ENCODE measurements at regions not wholly inside any gene's neighbourhood (a gene's known extent, or its start where the extent isn't known, plus 50 kb on each side); places are given as distances from the start of the nearest gene placed in this dataset.

DNA sequence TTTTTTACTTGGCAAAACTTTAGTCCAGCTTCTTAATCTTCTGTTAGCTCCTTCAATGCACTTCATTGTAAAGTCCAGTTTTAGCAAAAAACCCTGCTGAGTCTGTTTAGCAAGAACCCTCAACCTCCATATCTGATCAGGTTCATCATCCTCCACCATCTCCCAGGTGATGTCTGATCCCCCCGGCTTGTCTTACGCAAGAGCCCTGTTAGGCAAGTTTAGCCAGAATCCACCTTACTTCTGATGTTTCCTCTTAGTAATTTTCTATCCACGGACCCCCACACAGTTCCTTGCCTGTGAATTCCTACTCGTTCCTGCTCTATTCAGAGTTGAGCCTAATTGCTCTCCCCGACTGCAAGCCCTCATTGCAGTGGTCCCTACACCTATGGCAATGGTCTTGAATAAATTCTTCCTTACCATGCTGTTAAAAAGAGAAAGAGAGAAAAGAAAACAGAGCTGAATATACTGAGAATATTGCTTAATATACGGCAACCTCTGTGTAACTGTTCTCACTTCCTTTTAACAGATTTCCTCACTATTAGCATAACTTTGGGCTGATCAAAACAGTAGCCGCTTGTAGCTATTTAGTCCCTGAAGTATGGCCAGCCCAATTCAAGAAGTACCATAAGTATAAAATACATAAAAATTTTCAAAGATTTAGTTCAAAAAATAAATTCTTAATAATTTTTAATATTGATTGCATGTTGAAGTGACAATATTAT lies 78.7 kb upstream of the MME start:
- no peak overlapping the region for H3K9ac ChIP-seq (ENCODE audit: low read depth, low read length)
- peak overlapping the region; percentile 15; the same call in 1 of the 2 replicates for H2AFZ ChIP-seq (ENCODE audit: low read depth, low read length)
- no peak overlapping the region for H3K4me3 ChIP-seq (ENCODE audit: low read depth in 1 of 2, low read length in 2 of 2)
- H3K4me1 ChIP-seq (ENCODE audit: insufficient read depth, low read length): no peaks in the 10 kb centered on the region
- DNase-seq (no peak), ATAC-seq (ENCODE audit: insufficient read depth, low read depth) (no peak)
- H3K9me3 ChIP-seq (ENCODE audit: insufficient read depth, low read length, severe bottlenecking): peaks cover 2% of the 10 kb centered on the region
- H3K27ac ChIP-seq (ENCODE audit: low read length): no peak overlapping the region
- no peaks in the 10 kb centered on the region for H3K27me3 ChIP-seq (ENCODE audit: insufficient read depth, low read length, poor library complexity)
- no peak for TF ChIP-seq EZH2 (IDR thresholded peaks at IDR 0.05; ENCODE audit: borderline replicate concordance, low read depth, low read length, severe bottlenecking)
- TF ChIP-seq, protein P1, sequence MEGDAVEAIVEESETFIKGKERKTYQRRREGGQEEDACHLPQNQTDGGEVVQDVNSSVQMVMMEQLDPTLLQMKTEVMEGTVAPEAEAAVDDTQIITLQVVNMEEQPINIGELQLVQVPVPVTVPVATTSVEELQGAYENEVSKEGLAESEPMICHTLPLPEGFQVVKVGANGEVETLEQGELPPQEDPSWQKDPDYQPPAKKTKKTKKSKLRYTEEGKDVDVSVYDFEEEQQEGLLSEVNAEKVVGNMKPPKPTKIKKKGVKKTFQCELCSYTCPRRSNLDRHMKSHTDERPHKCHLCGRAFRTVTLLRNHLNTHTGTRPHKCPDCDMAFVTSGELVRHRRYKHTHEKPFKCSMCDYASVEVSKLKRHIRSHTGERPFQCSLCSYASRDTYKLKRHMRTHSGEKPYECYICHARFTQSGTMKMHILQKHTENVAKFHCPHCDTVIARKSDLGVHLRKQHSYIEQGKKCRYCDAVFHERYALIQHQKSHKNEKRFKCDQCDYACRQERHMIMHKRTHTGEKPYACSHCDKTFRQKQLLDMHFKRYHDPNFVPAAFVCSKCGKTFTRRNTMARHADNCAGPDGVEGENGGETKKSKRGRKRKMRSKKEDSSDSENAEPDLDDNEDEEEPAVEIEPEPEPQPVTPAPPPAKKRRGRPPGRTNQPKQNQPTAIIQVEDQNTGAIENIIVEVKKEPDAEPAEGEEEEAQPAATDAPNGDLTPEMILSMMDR (IDR thresholded peaks at IDR 0.05; ENCODE audit: borderline replicate concordance, extremely low read depth, low read length, poor library complexity, severe bottlenecking): no peak
- H4K20me1 ChIP-seq (ENCODE audit: insufficient read depth, low read length): no peaks in the 10 kb centered on the region
- no peaks in the 10 kb centered on the region for H3K36me3 ChIP-seq (ENCODE audit: insufficient read depth, low read length)
- H3K4me2 ChIP-seq (ENCODE audit: insufficient read depth, low read length): no peak overlapping the region
- H3K79me2 ChIP-seq (ENCODE audit: insufficient read depth, low read length): no peaks in the 10 kb centered on the region

DNA sequence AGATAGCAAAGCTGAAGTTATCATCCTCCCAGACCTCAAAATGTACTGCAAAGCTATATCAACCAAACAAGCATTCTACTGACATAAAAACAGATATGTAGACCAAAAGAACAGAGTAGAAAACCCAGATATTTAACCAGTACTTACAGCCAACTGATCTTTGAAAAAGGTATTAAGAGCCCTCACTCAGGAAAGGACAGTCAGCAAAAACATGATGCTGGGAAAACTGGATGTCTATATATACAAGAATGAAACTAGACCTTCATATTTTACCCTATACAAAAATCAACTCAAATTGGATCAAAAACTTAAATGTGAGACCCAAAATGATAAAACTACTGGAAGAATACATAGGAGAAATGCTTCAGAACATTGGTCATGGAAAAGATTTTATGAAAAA lies 87.5 kb upstream of the MME start:
- Histone ChIP-seq H3K9ac (ENCODE audit: low read depth, low read length) (no peak overlapping the region), H3K27me3 (ENCODE audit: insufficient read depth, low read length, poor library complexity) (no peaks in the 10 kb centered on the region), H4K20me1 (ENCODE audit: insufficient read depth, low read length) (no peaks in the 10 kb centered on the region), H3K4me2 (ENCODE audit: insufficient read depth, low read length) (no peak overlapping the region), H3K27ac (ENCODE audit: low read length) (no peak overlapping the region), H3K4me1 (ENCODE audit: insufficient read depth, low read length) (no peaks in the 10 kb centered on the region), H3K9me3 (ENCODE audit: insufficient read depth, low read length, severe bottlenecking) (no peaks in the 10 kb centered on the region), H3K79me2 (ENCODE audit: insufficient read depth, low read length) (no peaks in the 10 kb centered on the region), H2AFZ (ENCODE audit: low read depth, low read length) (peak overlapping the region; percentile 25; the same call in 1 of the 2 replicates), H3K4me3 (ENCODE audit: low read depth in 1 of 2, low read length in 2 of 2) (no peak overlapping the region), H3K36me3 (ENCODE audit: insufficient read depth, low read length) (no peaks in the 10 kb centered on the region)
- DNase-seq (no peak), ATAC-seq (ENCODE audit: insufficient read depth, low read depth) (no peak)
- no peak for TF ChIP-seq EZH2 (IDR thresholded peaks at IDR 0.05; ENCODE audit: borderline replicate concordance, low read depth, low read length, severe bottlenecking)
- TF ChIP-seq, protein P1 (IDR thresholded peaks at IDR 0.05; ENCODE audit: borderline replicate concordance, extremely low read depth, low read length, poor library complexity, severe bottlenecking): no peak

DNA sequence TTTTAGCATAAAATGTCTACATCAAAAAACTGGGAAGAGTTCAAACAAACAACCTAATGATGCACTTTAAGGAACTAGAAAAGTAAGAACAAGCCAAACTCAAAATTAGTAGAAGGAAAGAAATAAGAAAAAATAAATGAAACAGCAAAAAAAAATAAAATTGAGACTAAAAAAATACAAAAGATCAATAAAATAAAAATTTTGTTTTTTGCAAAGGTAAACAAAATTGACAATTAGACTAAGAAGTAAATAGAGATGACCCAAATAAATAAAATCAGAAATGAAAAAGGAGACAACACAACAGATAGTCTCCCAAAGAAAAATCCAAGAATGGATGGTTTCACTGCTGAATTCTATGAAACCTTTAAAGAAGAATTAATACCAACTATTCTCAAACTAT lies 89.6 kb upstream of the MME start:
- Histone ChIP-seq H3K4me2 (ENCODE audit: insufficient read depth, low read length) (no peak overlapping the region), H3K4me1 (ENCODE audit: insufficient read depth, low read length) (no peaks in the 10 kb centered on the region), H3K27me3 (ENCODE audit: insufficient read depth, low read length, poor library complexity) (no peaks in the 10 kb centered on the region), H3K79me2 (ENCODE audit: insufficient read depth, low read length) (no peaks in the 10 kb centered on the region), H2AFZ (ENCODE audit: low read depth, low read length) (no peak overlapping the region), H3K9me3 (ENCODE audit: insufficient read depth, low read length, severe bottlenecking) (no peaks in the 10 kb centered on the region), H3K36me3 (ENCODE audit: insufficient read depth, low read length) (no peaks in the 10 kb centered on the region), H3K27ac (ENCODE audit: low read length) (no peak overlapping the region), H3K9ac (ENCODE audit: low read depth, low read length) (no peak overlapping the region), H3K4me3 (ENCODE audit: low read depth in 1 of 2, low read length in 2 of 2) (no peak overlapping the region), H4K20me1 (ENCODE audit: insufficient read depth, low read length) (no peaks in the 10 kb centered on the region)
- TF ChIP-seq EZH2 (IDR thresholded peaks at IDR 0.05; ENCODE audit: borderline replicate concordance, low read depth, low read length, severe bottlenecking): no peak
- TF ChIP-seq, protein P1 (IDR thresholded peaks at IDR 0.05; ENCODE audit: borderline replicate concordance, extremely low read depth, low read length, poor library complexity, severe bottlenecking): no peak
- no peak for ATAC-seq (ENCODE audit: insufficient read depth, low read depth)
- DNase-seq: no peak
